CD4-positive, alpha-beta T cell treated with Interleukin-1 beta for 1 hour (primary cell): ENCODE measurements at regions not wholly inside any gene's neighbourhood (a gene's known extent, or its start where the extent isn't known, plus 50 kb on each side); places are given as distances from the start of the nearest gene placed in this dataset.
"Not testable (repeated sequence)": the region's sequence is repeated elsewhere in the genome, so short reads cannot be mapped to it uniquely, and the experiment has no call there.

ENCODE experiments used
- DNase-seq, 2 donors: peaks; one replicate each; pipeline ENCODE4 v3.0.0-alpha.2; 2020 to 2022

DNA sequence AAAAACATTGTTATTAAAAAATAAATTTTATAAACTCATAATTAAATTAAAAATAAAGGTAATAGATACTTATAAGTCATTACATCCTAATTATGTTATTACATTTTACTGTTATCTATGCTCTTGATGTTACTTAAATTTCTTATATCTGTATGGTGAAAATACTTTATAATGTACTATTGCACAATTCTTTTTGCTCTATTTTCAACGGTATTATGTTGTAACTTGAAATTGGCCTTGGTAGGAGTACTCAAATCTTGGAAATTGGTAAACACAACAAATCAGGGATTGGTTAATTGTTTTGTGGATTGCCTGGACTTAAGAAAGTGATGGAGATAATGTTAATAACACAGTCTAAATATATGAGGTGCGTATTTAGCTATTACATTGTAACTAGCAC lies 273.3 kb downstream of the MDFIC start:
- no peak for DNase-seq

GRCh38 chr7:115191526-115191925 lies 269.6 kb downstream of the MDFIC start:
- no peak for DNase-seq

- DNase-seq = peak in 1 of 2 donors; percentile 1
Measured at GRCh38 chr7:115183431-115184057, 261.6 kb downstream of the MDFIC start.

- DNase-seq = no peak
Measured at GRCh38 chr7:115178835-115179234, 256.9 kb downstream of the MDFIC start.

- DNase-seq = no peak
Measured at GRCh38 chr7:115177823-115178222, 255.9 kb downstream of the MDFIC start.

DNA sequence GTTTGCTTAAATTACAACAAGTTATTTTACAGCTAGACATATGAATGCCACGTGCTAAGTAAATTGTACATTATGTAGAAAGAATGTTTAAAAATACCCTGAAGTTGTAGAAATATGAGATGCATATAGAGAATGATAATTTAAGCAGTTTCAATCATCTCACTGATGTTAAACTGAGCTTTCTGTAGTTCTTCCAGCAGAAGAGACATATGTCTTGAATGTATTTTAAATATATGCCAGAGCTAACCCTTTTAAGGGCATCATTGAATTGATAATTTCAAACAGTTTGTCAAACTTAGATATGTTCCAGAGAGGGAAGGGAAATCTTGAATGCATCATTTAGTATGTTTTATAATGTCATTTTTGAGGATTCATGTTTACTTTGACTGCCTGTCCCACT lies 255.2 kb downstream of the MDFIC start:
- no peak for DNase-seq

DNA sequence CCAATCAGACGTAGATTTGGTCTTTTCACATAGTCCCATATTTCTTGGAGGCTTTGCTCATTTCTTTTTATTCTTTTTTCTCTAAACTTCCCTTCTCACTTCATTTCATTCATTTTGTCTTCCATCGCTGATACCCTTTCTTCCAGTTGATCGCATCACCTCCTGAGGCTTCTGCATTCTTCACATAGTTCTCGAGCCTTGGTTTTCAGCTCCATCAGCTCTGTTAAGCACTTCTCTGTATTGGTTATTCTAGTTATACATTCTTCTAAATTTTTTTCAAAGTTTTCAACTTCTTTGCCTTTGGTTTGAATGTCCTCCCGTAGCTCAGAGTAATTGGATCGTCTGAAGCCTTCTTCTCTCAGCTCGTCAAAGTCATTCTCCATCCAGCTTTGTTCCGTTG lies 250.5 kb downstream of the MDFIC start:
- not testable (repeated sequence) for DNase-seq

DNA sequence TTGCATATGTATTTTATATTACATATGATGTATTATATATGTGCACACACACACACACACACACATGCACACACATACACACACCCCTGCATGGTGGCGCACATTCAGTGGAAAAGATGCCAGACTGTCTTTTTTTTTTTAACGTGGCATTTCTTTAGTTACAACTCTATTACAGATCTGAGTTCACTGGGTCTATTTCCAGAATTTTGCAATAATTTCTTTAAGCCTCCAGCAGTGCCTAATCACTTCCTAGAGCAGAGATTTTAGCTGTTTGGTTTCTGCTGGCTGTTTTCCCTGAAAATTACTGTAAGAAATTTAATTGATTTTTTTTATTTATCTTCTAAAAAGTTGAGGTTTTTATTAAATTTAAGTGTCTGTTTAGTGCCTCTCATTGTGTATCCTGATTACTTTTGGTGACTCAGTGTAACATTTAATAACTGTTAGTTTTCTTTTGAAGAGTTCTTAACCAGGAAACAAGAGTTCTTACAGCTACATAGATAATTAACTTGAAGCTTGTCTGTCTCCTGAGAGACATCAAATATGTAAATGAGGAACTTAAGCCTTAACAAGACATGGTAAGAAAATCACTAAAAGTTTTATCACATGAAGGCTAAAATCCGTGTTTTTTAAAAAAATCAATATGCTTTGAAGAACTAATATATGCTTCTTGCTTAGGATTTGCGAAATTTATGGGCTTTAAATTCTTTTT lies 232.0 kb downstream of the MDFIC start:
- no peak for DNase-seq

GRCh38 chr7:115153176-115153575 lies 231.3 kb downstream of the MDFIC start:
- no peak for DNase-seq

GRCh38 chr7:115146148-115146547 lies 224.3 kb downstream of the MDFIC start:
- no peak for DNase-seq

DNA sequence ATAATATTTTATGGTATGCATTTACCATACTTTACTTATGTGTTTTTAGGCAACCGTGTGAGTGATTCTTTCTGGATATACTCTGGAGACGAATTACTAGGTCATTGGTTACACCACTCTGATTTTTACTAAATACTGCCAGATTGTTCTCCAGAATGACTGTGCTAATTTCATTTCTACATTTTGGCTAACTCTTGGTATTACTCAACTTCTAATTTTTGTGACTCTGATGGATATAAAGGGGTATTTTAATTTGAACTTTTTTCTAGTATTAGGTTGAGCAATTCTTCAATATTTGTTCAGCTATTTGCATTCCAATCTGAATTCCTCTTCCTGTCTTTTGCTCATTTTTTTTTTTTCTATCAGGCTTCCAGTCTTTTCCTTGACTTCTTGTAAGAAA lies 223.6 kb downstream of the MDFIC start:
- no peak for DNase-seq

DNA sequence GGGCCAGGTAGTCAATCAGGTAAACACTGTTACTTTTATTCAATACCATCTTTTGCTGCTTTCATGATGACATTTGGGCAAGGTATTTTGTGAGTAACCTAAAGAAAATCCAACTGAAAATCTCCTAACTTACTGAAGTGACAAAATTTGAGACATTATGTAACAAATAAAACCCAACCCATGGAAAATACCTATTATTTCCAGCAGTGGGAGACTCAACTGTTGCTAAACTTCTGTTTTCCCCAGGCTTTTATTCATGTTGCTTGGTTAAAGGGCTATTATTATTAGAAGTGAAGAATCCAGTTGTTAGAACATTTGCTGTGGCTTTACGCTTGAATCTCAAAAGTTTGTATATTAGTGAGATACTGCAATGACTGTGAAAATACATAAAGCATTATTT lies 215.9 kb downstream of the MDFIC start:
- DNase-seq = no peak

DNA sequence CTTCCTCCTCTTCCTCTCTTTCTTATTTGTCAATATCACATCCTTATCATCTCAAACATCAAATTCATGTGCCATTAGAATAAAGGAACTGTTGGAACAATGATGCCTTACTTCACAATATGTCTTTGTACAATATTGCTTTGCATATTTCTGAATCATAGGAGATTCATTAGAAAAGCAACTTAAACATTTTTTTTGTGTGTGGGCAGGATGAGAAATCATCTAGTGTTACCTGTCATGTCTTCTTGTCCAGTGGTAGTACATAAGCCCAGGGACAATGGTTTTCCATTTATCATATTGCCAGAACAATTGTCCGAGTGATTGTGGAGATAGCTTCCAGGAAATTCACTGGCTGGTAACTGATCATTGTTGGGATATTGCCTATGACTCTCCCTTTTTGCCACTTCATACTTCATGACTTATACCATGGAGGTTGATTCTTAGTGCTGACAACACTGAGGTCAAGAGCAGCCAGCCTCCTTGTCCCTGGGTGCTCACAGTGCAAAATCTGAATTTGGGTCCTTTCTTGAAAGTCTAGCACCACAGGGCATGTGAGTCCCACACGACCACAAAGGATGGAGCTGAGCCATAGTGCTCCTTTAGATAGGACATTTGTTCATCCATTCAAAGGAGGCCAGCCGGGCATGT lies 215.0 kb downstream of the MDFIC start:
- DNase-seq = no peak

- DNase-seq = peak in 1 of 2 donors; percentile 24
Measured at GRCh38 chr7:115135769-115136410, 214.0 kb downstream of the MDFIC start.

DNA sequence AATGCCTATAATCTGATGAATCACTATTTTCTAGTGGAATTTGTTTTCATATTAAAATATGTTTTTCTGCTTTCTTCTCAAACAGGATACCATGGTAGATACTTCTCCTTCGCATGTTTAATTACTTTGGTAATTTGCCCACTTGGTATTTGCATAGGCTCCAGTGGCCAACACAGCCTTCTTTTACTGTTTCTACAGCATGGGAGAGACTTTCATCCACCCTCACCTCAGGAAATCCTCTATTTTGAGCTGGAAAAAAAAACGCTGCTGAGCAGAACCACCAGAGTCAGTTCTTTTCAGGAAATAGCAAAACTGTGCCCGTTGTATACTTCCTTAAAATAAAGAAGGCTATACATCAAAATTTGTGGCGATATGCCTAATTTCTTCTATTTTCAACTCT lies 213.3 kb downstream of the MDFIC start:
- DNase-seq = no peak

- DNase-seq = no peak
Measured at GRCh38 chr7:115133248-115133647, 211.4 kb downstream of the MDFIC start.

GRCh38 chr7:115132096-115132495 lies 210.2 kb downstream of the MDFIC start:
- no peak for DNase-seq

- DNase-seq = no peak
Measured at GRCh38 chr7:115128154-115128553, 206.3 kb downstream of the MDFIC start.

GRCh38 chr7:115127399-115128021 lies 205.6 kb downstream of the MDFIC start:
- DNase-seq = no peak

GRCh38 chr7:115125750-115126149 lies 203.9 kb downstream of the MDFIC start:
- no peak for DNase-seq

DNA sequence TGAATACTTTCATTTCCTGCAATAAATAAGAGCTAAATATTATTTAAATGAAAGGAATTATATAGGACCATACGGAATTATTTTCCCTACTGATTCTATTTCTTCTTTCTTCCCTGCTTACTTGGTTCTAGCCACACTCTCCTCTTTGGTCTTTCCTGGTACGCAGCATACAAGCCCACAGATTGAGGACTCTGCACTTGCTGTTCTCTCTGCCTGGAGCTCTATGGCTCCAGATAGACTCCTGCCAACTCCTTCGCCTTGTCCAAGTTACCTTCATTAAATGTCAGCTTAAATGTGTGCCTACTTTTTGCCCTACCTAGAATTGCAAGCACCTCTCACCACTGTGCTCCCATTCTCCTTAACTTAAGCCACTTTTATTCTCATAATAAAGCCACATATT lies 203.4 kb downstream of the MDFIC start:
- DNase-seq = no peak

- DNase-seq = no peak
Measured at GRCh38 chr7:115124409-115124939, 202.6 kb downstream of the MDFIC start.

DNA sequence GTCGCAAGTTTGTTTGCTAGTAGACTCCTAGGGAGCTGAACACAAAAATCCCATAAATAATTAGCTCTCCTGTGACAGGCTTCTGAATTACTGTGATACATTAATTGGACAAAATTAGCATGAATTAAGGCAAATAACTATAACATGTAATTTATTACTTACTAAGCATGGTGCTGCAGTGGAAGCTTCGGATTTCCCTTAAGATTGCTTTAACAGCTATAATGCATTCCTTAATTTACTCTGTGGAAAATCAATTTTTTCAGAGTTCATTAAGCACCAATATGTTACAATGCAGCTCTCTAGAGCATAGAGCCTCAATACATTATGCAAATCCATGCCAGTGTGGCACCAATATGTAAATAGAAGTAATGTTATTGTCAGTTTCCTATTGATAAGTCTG lies 201.5 kb downstream of the MDFIC start:
- no peak for DNase-seq
